Left lung (tissue), 4 donors: ENCODE measurements at regions not wholly inside any gene's neighbourhood (a gene's known extent, or its start where the extent isn't known, plus 50 kb on each side); places are given as distances from the start of the nearest gene placed in this dataset.

ENCODE experiments used
- ATAC-seq: fragments of 200-7000 bp; cut with Tn5 transposase; one replicate; pipeline ENCODE4 v1.9.1; 2020; ENCODE audit warnings: moderate library complexity
- DNase-seq, 4 donors: peaks; one replicate each; pipeline ENCODE4 v3.0.0-alpha.2; 2013 to 2020
- H3K27ac ChIP-seq, 2 donors: fragments of 200-600 bp; sonication (generic) in 1 of 2; one replicate each; pipeline versions ENCODE4 v1.5.0 to v1.8.0; 2020 to 2021
- H3K27me3 ChIP-seq, 2 donors: fragments of 200-600 bp; sonication (generic) in 1 of 2; one replicate each; pipeline versions ENCODE4 v1.5.0 to v1.8.0; 2020 to 2021
- H3K36me3 ChIP-seq, 2 donors: fragments of 200-600 bp; sonication (generic) in 1 of 2; one replicate each; pipeline versions ENCODE4 v1.5.0 to v1.8.0; 2020 to 2021
- H3K4me1 ChIP-seq, 2 donors: fragments of 200-600 bp; one replicate each; pipeline ENCODE4 v1.8.0; 2021
- H3K4me3 ChIP-seq, 2 donors: fragments of 200-600 bp; sonication (generic) in 1 of 2; one replicate each; pipeline versions ENCODE4 v1.5.0 to v1.8.0; 2020 to 2021; ENCODE audit warnings: mild to moderate bottlenecking in 1 of 2
- H3K9me3 ChIP-seq, 2 donors: fragments of 200-600 bp; sonication (generic) in 1 of 2; one replicate each; pipeline versions ENCODE4 v1.5.0 to v1.8.0; 2020 to 2021
- intact Hi-C, 2 donors: fragments of 100-400 bp; cut with DNase I; formaldehyde crosslinking; loops; one replicate each; pipeline versions ENCODE4 v1.11.2 to v1.14.2; 2022
- TF ChIP-seq, protein P1 (sequence below), 2 donors: fragments of 200-600 bp; sonication (generic) in 1 of 2; IDR thresholded peaks; one replicate each; pipeline versions ENCODE4 v1.5.0 to v1.8.0; 2021; ENCODE audit warnings: antibody characterized with exemption in 2 of 2
- donor health status: DM: no; HTN: yes; CAD: no.
- donor health status: DM: no; HTN: no; CAD: no.

DNA sequence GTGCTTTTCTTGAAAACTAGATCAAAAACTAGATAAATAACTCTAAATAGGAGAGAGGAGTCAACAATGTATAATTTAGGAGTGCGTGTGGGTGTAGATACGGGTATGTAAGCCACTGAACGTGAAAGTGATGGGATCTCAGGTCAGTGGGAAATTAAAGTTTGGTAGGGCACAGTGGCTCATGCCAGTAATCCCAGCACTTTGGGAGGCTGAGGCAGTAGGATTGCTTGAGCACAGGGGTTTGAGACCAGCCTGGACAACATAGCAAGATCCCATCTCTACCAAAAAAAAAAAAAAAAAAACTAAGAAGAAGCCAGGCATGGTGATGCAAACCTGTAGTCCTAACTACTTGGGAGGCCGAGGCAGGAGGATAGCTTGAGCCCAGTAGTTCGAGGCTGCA lies 247.1 kb downstream of the ANAPC1 start:
- Histone ChIP-seq H3K9me3 (no peaks in the 10 kb centered on the region), H3K27me3 (no peaks in the 10 kb centered on the region), H3K4me3 (no peak overlapping the region), H3K27ac (no peak overlapping the region), H3K36me3 (no peaks in the 10 kb centered on the region), H3K4me1 (peaks cover 0 to 15% of the 10 kb centered on the region in 2 donors)
- ATAC-seq = no peak
- TF ChIP-seq, protein P1, sequence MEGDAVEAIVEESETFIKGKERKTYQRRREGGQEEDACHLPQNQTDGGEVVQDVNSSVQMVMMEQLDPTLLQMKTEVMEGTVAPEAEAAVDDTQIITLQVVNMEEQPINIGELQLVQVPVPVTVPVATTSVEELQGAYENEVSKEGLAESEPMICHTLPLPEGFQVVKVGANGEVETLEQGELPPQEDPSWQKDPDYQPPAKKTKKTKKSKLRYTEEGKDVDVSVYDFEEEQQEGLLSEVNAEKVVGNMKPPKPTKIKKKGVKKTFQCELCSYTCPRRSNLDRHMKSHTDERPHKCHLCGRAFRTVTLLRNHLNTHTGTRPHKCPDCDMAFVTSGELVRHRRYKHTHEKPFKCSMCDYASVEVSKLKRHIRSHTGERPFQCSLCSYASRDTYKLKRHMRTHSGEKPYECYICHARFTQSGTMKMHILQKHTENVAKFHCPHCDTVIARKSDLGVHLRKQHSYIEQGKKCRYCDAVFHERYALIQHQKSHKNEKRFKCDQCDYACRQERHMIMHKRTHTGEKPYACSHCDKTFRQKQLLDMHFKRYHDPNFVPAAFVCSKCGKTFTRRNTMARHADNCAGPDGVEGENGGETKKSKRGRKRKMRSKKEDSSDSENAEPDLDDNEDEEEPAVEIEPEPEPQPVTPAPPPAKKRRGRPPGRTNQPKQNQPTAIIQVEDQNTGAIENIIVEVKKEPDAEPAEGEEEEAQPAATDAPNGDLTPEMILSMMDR (IDR thresholded peaks at IDR 0.05) = no peak
- intact Hi-C loops = no loop called here
- no peak for DNase-seq

DNA sequence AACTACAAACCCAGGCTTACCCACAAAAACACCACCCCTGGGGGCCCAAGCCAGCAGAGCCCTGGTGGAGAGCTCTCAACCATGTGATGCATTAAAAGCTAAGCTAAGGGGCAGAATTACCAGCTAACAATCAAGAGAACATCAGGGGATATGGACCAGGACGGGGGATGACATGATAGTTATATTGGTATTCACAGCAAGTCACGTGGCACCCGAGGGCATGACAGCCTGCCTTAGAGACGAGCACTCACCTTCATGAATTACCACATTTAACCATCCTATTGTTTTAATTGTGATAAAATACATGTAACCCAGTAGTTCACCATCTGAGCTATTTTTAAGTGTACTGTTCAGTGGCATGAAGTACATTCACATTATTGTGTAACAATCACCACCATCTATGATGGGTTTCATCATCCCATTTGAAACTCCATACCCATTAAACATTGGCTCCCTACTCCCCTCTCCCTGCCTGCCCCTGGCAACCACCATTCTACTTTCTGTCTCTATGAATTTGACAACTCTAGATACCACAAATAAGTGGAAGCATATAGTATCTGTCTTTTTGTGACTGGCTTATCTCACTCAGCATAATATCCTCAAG lies 245.6 kb downstream of the ANAPC1 start:
- Histone ChIP-seq H3K36me3 (no peaks in the 10 kb centered on the region), H3K4me1 (peaks cover 0 to 10% of the 10 kb centered on the region in 2 donors), H3K4me3 (no peak overlapping the region), H3K9me3 (no peaks in the 10 kb centered on the region), H3K27ac (no peak overlapping the region), H3K27me3 (no peaks in the 10 kb centered on the region)
- no peak for ATAC-seq
- intact Hi-C loops = no loop called here
- DNase-seq = no peak
- TF ChIP-seq, protein P1 (IDR thresholded peaks at IDR 0.05) = no peak

DNA sequence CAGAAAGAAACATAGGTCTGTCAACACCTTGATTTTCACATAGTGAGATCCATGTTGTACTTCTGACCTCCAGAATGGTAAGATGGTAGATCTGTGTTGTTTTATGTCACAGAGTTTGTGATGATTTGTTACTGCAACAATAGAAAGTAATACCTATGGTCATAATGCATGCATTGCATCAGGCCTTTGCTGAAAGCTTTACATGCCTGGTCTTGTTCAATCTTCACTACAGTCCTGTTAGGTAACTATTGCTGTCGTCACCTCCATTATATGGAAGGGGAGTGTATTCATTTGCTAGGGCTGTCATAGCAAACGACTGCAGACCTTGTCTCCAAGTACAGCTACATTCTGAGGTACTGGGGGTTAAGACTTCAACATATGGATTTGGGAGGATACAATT lies 243.5 kb downstream of the ANAPC1 start:
- intact Hi-C loops = no loop called here
- H3K4me3 ChIP-seq = no peak overlapping the region
- H3K27ac ChIP-seq = no peak overlapping the region
- DNase-seq (no peak), ATAC-seq (no peak)
- H3K9me3 ChIP-seq = no peaks in the 10 kb centered on the region
- no peaks in the 10 kb centered on the region for H3K36me3 ChIP-seq
- H3K27me3 ChIP-seq = no peaks in the 10 kb centered on the region
- TF ChIP-seq, protein P1 (IDR thresholded peaks at IDR 0.05) = no peak
- peaks cover 0 to 10% of the 10 kb centered on the region in 2 donors for H3K4me1 ChIP-seq

DNA sequence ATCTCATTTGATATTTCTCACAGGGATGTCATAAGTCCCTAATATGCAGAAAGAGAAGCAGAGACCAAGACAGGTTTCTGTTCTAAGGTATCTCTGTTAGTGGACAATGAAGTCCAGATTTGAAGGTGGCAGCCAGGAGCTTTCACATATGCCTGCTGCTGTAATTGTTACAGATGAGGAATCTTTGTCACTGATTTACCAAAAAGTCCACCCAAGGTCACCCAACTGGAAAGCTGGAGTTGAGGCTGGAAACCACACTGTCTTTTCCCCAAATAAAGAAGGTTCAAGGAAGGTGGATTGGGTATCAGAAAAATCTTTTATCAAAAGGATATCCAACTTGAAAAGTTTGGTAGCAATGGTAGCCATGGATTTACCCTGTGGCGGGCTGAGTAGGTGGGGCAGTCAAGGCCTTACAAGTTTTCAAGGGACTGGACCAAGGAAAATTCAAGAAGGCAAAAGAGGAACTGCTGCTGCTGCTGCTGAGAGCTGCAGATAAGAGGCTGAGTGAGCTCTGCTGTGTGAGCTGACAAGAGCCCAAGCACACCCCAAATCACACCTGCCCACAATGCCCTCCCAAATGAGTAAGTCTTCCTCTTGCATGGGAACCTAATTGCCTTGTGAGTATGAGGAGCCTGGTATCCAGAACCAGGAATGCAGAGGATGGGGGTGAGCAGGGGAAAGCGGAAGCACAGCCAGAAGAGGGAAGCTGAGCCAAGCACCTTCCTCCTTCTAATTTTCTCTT lies 241.2 kb downstream of the ANAPC1 start:
- H3K4me3 ChIP-seq = no peak overlapping the region
- TF ChIP-seq, protein P1 (IDR thresholded peaks at IDR 0.05) = no peak
- ATAC-seq (peak; percentile 56), DNase-seq (no peak)
- intact Hi-C loops = no loop called here
- no peak overlapping the region for H3K27ac ChIP-seq
- H3K4me1 ChIP-seq = peaks cover 0 to 10% of the 10 kb centered on the region in 2 donors
- no peaks in the 10 kb centered on the region for H3K36me3 ChIP-seq
- peaks cover 0 to 12% of the 10 kb centered on the region in 2 donors for H3K9me3 ChIP-seq
- H3K27me3 ChIP-seq = no peaks in the 10 kb centered on the region

DNA sequence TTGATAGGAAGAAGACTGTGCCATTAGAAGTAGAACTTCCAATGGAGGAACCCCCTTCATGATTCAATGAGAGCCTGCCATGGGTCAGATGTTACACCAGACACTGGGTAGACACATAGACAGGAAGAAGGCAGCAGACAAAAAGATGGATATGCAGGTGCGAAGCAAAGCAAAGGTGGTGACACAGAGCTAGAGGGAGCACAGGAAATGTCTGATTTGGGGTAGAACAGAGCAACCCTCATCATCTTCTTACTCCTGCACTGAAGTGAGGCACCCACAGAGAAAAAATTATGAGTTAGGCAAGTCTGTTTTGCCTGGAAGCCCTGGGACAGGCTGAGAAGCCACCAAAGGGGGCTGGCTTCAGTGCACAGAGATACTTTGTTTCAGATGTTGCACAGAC lies 240.2 kb downstream of the ANAPC1 start:
- H3K36me3 ChIP-seq = no peaks in the 10 kb centered on the region
- intact Hi-C loops = no loop called here
- no peaks in the 10 kb centered on the region for H3K27me3 ChIP-seq
- H3K27ac ChIP-seq = no peak overlapping the region
- TF ChIP-seq, protein P1 (IDR thresholded peaks at IDR 0.05) = no peak
- no peak overlapping the region for H3K4me3 ChIP-seq
- peaks cover 0 to 12% of the 10 kb centered on the region in 2 donors for H3K9me3 ChIP-seq
- DNase-seq = no peak
- peaks cover 0 to 10% of the 10 kb centered on the region in 2 donors for H3K4me1 ChIP-seq
- ATAC-seq = no peak
